HTR-8/SVneo (cell line): ENCODE measurements at regions not wholly inside any gene's neighbourhood (a gene's known extent, or its start where the extent isn't known, plus 50 kb on each side); places are given as distances from the start of the nearest gene placed in this dataset.
"Not testable (repeated sequence)": the region's sequence is repeated elsewhere in the genome, so short reads cannot be mapped to it uniquely, and the experiment has no call there.

Experiments
- DNase-seq: peaks from one replicate; pipeline ENCODE4 v3.0.0; 2011; ENCODE audit warnings: low spot score, mixed read lengths; ENCODE audit not compliant: insufficient read length
- FAIRE-seq: peaks from 2 replicates; lab custom pipeline; 2011; peaks lifted over from hg19 to GRCh38; lab: Jason Lieb, UNC

DNA sequence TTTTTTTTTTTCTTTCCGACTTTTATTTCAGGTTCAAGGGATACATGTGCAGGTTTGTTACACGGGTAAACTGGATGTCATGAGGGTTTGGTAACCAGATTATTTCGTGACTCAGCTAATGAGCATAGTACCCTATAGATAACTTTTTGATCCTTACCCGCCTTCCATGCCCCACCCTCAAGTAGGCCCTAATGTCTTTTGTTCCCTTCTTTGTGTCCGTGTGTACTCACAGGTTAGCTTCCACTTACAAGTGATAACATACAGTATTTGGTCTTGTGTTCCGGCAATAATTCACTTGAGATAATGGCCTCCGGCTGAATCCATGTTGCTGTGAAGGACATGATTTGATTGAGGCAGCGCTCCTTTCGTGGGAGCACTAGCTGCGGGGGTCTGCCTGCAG is 402.8 kb upstream of the SGO1 start:
- FAIRE-seq, result no peak
- no peak for DNase-seq

DNA sequence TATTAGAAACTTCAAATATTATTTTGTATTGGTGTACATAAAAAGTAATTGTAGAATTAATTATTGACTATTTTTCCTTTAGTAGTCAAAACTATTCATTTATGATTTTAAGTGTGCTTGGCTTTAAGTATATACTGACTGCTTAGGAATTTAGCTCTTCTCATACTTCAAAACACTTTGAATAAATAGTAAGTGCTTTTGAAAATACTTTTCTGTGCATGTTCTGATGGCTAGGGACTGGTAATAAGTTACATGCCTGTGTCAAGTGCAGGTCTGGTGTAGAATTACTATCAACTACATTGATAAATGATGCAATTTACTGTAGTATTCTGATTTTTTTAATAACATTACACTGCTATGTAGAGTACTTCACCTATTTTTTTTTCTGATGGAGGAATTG is 397.6 kb upstream of the SGO1 start:
- no peak for DNase-seq
- no peak for FAIRE-seq

DNA sequence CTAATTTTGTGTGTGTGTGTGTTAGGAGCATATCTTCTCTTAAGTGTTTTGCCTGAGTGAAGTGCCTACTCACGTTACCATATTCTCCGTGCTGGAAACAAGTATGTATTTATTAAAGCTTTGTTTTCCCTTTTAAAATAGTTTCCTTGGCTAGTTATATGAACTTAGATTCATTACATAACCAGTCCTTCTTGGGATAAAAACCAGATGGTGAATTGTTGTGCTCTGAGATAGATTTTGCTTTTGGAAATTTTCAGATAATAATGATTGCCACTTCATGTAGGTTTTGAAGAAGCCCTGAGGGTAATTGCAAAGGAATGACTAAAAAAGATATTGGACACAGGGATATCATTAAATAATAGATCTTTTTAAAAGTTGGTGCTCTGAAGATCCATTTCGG is 390.2 kb upstream of the SGO1 start:
- DNase-seq, result no peak
- no peak for FAIRE-seq

DNA sequence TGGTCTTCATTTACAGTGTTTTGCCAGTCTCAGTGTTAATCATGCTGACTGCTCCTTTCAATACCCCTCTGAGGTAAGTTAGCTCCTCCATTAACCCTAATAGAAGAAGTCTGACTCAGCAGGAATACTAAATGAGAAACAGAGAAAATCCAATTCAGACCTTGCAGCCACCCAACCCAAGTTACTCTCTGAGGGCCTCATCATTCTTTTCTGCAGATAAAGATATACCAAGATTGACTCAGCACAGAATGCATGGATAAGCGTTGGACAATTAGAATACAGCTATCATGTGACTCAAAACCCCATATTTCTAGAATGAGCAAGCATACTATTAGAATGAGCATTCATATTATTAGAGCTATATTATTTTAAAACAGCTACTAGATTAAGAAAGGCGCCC is 389.1 kb upstream of the SGO1 start:
- DNase-seq, result no peak

DNA sequence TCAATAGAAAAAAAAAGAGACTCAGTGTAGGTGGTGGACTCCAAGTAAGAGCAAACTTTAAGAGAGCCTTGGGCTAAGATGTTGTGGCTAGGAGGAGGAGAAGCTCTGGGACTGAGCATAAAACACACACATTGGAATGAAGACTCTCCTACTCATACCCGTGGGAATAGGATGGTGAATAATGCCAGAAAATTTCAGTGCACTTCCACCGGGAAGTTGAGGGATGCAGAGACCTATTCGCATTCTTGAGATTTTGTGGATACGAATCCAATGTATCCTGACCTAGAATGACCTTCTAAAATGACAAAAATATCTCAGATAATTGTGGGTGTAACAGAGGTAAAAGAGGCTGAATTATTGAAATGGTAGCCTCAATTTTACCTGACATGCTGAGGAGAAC is 388.7 kb upstream of the SGO1 start:
- DNase-seq, result peak; percentile 11

More for the DNA sequence above, 389.1 kb upstream of the SGO1 start:
- FAIRE-seq, result no peak

DNA sequence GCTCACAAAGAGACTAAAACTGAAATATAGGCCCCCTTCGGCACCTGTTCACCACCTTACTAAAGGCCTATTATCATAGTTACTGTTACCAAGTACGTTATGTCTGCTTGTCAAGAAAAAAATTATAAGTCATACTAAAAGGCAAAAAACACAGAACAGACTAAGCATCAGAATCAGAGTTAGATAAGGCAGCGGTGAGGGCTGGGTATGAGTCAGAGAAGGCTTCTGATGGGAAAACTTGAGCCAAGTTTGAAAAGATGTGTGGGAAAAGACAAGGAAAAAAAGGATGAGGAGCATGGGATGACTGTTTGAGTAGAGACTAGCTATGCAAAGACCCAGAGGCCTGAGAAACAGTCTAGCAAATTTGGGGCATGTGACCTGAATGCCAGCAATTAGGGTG is 387.2 kb upstream of the SGO1 start:
- no peak for DNase-seq
- no peak for FAIRE-seq

More for the DNA sequence above, 388.7 kb upstream of the SGO1 start:
- FAIRE-seq, result no peak

DNA sequence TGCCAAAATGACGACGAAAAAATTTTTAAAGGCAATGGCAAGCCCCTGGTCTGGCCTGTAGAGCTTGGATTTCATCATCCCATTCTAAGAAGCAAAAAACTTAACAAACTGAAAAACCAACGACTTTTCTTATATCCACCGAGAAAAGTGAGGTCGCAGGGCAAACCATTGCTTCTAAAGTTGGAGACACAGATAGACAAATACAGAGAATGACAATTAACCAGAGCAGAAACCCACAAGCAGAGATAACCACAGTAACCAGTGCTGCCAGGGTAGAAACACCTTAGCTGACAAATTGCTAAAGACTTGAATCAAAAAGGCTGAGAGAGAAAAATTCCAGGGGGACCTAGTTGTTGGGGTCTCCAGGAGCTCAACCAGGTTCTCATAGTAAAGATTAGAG is 386.5 kb upstream of the SGO1 start:
- FAIRE-seq, result no peak
- no peak for DNase-seq

DNA sequence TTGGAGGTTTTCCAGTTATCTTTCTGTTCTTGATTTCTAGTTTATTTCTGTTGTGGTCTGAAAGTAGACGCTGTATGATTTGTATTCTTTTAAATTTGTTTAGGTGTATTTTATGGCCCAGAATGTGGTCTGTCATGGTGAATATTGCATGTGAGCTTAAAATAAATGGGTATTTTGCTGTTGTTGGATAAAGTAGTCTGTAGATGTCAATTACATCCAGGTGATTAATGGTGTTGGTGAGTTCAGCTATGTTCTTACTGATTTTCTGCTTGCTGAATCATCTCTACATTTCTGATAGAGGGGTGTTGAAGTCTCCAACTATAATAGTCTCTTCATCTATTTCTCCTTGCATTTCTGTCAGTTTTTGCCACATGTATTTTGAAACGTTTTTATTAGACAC is 383.3 kb upstream of the SGO1 start:
- DNase-seq (no peak), FAIRE-seq (no peak)

DNA sequence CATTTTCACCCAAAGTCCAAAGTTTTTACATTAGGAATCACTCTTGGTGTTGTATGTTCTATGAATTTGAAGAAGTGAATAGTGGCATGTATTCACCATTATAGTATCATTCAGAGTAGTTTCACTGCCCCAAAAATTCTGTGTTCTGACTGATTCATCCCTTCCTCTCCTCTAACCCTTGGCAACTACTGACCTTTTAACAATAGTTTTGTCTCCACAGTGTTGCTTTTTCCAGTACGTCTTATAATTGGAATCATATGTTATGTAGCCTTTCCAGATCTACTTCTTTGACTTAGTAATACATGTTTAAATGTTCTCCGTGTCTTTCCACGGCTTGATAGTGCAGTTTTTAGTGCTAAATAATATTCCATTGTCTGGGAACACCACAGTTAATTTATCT is 379.0 kb upstream of the SGO1 start:
- no peak for FAIRE-seq
- no peak for DNase-seq

DNA sequence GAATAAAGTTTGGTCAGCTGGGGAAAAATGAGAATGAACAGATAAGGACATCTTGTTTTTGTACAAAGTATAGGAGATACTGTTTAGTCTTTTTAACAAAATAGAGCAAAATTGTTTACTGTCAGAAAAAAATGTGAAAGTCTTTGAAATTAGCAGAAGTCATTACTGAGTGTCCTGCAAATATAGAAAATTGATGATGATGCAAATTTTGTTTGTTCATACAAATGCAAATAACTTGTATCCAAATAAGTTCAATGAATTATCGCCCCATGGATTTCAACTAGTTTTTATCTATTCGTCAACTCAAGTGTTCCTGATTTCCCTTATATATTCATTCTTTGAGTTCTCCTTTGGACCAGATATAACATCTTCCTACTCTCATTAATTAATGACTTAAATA is 378.0 kb upstream of the SGO1 start:
- FAIRE-seq (no peak), DNase-seq (no peak)

DNA sequence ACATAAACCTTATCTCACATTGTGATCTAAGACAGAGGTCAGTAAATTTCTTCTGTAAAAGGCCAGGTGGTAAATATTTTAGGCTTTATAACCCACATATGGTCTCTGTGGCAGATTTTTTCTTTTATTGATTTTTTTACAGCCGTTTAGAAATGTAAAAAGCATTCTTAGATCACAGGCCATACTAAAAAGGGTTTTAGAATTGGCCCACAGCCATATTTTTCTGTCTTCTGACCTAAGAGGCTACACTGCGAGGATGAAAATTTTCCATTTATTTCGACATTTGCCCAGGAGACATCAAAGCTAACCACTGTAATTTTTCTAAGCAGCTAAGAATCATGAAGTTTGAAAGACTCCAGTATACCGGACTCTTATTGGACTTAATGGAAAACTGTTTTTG is 377.2 kb upstream of the SGO1 start:
- FAIRE-seq (no peak), DNase-seq (no peak)

DNA sequence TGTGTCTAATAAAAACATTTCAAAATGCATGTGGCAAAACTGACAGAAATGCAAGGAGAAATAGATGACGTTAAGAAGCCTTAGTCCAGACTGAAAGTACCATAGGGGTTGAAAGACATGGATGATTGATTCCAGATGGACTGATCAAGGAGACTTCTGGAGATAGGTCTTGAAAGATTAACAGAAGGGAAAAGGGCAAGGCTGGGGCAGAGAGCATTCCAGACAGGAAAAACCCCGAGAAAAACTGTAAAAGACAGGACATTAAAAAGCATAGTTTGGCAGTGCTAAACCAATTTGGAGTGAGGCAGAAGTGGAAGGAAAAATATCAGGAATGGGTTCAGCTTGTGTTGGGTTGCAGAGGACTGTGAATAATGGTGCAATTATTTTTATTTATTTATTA is 375.2 kb upstream of the SGO1 start:
- no peak for FAIRE-seq
- DNase-seq, result no peak

DNA sequence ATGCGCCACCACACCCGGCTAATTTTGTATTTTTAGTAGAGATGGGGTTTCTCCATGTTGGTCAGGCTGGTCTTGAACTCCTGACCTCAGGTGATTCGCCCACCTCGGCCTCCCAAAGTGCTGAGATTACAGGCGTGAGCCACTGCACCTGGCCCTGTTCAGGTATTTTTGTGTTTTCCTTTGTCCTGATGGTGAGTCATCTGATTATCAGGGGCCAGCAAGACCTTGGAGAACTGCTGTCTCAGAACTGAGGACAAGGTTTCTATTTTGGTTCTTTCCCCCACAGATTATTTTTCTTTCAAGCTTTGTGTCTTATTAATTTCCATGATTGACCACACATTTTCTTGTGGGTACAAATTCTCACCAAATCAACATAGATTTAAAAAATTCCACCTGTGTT is 374.4 kb upstream of the SGO1 start:
- DNase-seq, FAIRE-seq: not testable (repeated sequence)

DNA sequence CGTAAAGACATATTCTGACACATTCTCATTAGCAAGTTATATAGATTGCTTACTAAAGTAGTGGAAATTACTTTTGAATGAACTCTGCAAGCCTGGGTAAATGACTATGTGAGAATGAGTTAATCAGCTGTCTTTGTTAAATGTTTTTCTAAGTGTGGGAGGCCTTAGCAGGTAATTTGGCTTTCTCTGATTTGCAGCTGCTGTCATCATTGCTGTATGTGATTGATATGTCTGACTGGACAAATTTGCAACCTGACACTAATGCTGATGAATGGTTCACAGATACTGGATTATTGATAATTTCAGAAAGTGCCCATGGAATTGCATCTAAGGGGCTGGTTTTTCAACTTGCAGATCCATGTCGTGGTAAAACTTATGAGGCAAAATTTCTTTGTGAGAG is 372.2 kb upstream of the SGO1 start:
- DNase-seq (no peak), FAIRE-seq (no peak)

DNA sequence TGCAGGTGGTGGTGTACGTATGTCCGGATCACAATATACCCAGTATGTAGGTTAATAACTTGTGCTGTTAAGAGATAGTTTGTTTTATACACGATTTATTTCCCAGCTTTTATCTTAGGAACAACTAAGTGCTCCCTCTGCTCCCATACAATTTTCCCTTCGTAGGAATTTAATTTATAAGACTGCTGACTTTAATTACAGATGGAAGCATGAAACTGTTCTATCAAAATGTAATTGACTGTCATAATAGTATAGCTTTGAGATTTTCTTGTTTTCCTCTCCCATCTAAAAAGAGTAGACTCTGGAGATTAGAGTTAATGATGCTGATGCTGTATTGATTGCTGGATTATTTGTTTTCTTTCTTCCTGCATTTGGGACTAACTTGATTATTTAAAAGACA is 370.7 kb upstream of the SGO1 start:
- DNase-seq, result no peak
- FAIRE-seq, result no peak

DNA sequence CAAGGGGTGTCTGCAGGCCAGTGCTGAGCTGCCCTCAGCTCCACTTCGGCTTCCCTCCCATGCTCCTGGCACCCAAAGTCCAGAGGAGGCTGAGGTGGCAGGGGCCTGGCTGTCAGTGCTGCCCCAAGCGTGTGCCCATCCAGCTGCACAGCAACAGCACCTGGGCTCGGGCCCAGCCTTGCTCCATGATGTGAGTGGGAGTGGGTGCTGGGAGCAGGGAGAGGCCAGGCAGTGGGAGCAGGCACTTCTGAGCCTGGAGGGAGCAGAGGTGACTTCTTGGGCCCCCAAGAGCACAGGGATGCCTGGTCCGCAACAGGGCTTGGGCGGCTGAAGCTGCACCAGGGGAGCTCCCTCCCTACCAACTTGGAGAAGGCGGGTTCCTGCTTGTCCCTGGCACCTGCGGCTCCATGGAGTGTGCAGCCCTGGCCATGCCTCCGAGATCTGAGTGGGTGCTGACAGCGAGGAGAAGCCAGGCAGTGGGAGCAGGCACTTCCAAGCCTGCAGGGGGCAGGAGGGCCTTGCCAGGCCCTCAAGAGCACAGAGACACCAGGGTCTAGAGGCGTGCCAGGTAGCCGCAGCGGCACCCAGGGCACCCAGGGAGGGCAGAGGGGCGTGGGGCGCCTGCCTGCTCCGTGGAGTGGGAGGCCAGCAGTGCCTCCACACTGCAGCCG is 366.7 kb upstream of the SGO1 start:
- FAIRE-seq, result no peak

DNA sequence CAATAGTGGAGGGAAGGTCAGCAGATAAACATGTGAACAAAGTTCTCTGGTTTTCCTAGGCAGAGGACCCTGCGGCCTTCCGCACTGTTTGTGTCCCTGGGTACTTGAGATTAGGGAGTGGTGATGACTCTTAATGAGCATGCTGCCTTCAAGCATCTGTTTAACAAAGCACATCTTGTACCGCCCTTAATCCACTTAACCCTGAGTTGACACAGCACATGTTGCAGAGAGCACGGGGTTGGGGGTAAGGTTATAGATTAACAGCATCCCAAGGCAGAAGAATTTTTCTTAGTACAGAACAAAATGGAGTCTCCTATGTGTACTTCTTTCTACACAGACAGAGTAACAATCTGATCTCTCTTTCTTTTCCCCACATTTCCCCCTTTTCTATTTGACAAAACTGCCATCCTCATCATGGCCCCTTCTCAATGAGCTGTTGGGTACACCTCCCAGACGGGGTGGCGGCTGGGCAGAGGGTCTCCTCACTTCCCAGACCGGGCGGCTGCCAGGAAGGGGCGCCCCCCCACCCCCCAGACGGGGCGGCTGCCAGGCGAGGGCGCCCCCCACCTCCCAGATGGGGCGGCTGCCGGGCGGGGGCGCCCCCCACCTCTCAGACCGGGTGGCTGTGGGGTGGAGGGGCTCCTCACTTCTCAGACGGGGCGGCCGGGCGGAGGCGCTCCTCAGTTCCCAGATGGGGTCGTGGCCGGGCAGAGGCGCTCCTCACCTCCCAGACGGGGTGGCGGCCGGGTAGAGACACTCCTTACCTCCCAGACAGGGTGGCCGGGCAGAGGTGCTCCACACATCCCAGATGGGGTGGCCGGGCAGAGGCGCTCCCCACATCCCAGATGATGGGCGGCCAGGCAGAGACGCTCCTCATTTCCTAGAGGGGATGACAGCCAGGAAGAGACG is 361.6 kb upstream of the SGO1 start:
- not testable (repeated sequence) for DNase-seq, FAIRE-seq

More for the DNA sequence above, 366.7 kb upstream of the SGO1 start:
- DNase-seq, result no peak

DNA sequence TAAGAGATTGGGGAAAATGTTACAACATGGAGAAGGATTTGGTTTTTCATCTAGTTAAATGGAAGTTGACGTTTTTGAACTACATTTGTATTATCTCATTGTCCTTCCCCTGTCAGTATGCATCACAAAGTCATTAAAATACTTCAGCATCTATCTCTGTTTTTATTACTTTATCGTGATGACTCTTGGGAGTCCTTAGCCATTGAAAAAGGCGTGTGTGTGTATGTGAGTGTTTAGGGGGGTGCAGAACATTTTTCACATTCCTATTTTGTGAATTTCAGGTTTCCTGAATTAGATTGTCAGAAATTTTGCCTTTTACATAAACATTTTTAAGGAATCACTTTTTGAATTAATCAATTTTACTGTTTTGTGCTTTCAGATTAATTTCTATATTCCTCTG is 360.6 kb upstream of the SGO1 start:
- DNase-seq (peak; percentile 5), FAIRE-seq (no peak)

DNA sequence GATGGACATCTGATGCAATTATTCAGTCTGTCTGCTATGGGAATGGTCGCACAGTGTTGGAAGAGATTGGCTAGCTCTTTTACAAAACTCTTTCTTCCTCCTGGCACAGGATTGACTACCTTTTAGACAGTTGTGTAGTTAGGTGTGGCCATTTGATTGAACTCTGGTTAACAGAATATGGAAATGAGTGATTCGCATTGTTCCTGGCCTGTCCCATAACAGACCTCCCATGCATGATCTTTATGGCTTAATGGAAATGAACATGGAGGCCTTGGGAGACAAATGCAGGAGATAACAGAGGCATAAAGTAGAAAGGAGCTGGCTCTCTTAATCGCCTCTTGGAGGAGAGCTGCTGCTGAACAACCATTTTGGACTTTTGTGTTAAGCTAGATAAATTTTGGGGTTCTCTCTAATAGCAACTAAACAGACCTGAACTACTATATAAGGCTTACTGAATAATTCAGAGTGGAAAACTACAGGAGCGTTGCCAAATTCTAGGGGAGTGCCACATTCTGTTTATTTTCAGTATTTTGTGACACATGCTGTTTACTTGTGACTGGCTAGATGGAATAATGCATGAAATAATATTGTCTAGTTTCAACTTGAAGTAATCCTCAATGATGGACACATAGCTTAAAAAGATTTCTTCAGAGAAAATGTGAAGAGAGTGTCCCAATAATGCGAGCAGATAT is 357.7 kb upstream of the SGO1 start:
- no peak for FAIRE-seq
- no peak for DNase-seq

DNA sequence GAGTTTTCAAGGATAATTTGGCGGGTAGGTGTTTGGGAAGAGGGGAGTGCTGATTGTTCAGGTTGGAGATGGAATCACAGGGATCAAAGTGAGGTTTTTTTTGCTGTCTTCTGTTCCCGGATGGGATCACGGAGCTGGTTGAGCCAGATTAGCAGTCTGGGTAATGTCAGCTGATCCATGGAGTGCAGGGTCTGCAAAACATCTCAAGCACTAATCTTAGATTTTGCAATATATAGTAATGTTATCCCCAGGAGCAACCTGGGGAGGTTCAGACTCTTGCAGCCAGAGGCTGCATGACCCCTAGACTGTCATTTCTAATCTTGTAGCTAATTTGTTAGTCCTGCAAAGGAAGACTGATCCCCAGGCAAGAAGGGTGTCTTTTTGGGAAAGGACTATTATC is 354.1 kb upstream of the SGO1 start:
- no peak for DNase-seq
- FAIRE-seq, result no peak

DNA sequence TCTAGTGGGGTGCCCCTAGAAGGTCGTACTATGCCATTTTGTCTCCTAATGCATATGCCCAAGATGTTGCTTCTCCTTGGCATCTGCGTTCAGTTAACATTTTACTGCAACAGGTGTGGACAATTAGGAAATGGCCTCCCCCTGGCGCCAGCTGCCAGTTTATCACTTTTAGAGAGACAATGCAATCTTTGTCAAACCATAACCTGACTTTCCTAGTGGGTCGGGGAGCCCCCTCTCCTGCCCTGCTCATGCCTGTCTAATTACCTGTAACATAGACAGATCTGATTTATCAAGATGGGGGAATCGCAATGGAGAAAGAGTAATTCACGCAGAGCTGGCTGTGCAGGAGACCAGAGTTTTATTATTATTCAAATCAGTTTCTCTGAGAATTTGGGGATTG is 353.7 kb upstream of the SGO1 start:
- DNase-seq (no peak), FAIRE-seq (no peak)
